Naive thymus-derived CD4-positive, alpha-beta T cell (primary cell): ENCODE measurements at regions not wholly inside any gene's neighbourhood (a gene's known extent, or its start where the extent isn't known, plus 50 kb on each side); places are given as distances from the start of the nearest gene placed in this dataset.

Source experiments
- ATAC-seq: fragments of 150-1000 bp; cut with Tn5 transposase; 2 replicates; pipeline ENCODE4 v1.10.0; 2021; ENCODE audit warnings: mild to moderate bottlenecking, moderate library complexity
- CTCF ChIA-PET: fragments of 350-600 bp; sonication (Branson Sonifier 250); formaldehyde crosslinking; loops from one replicate; lab custom pipeline; 2021; ENCODE audit warnings: antibody characterized with exemption; lab: Charles Lee
- POLR2A ChIA-PET: fragments of 350-600 bp; sonication (Branson Sonifier 250); formaldehyde crosslinking; loops from one replicate; lab custom pipeline; 2021; ENCODE audit warnings: antibody characterized with exemption, inconsistent platforms; lab: Charles Lee
- DNase-seq, 9 donors: peaks; one replicate each; pipeline versions ENCODE4 v3.0.0 to v3.0.0-alpha.2; 2020 to 2022; ENCODE audit warnings: mixed read lengths in 1 of 9
- H3K27ac ChIP-seq: one replicate; pipeline ENCODE4 v1.7.0; 2013; ENCODE audit warnings: mild to moderate bottlenecking, low read depth, low read length, moderate library complexity
- H3K27me3 ChIP-seq, 2 donors: one replicate each; pipeline ENCODE4 v1.7.0; 2013; ENCODE audit warnings: low read length in 2 of 2, mild to moderate bottlenecking in 2 of 2, moderate library complexity in 2 of 2; ENCODE audit not compliant: control insufficient read depth in 2 of 2, insufficient read depth in 2 of 2
- H3K36me3 ChIP-seq, 3 experiments: 1 replicate in 2 of 3; 2 replicates in 1 of 3; pipeline ENCODE4 v1.7.0; 2013; ENCODE audit warnings: low read length in 3 of 3, mild to moderate bottlenecking in 3 of 3, moderate library complexity in 1 of 3; ENCODE audit not compliant: insufficient read depth in 3 of 3, control insufficient read depth in 2 of 3
- H3K4me1 ChIP-seq, 2 donors: one replicate each; pipeline ENCODE4 v1.7.0; 2013; ENCODE audit warnings: low read length in 2 of 2, mild to moderate bottlenecking in 2 of 2, moderate library complexity in 1 of 2; ENCODE audit not compliant: control insufficient read depth in 2 of 2, insufficient read depth in 2 of 2
- H3K4me3 ChIP-seq: 2 replicates; pipeline ENCODE4 v1.7.0; 2013; ENCODE audit warnings: mild to moderate bottlenecking, low read length
- H3K9me3 ChIP-seq, 3 experiments: 1 replicate in 2 of 3; 2 replicates in 1 of 3; pipeline ENCODE4 v1.7.0; 2013; ENCODE audit warnings: low read length in 3 of 3; ENCODE audit not compliant: control insufficient read depth in 2 of 3
- H3K27ac Mint-ChIP-seq, 9 donors: one replicate each; pipeline ENCODE4 v1.8.0; 2020 to 2022; ENCODE audit warnings: mixed read lengths in 9 of 9, mild to moderate bottlenecking in 8 of 9, moderate library complexity in 5 of 9, inconsistent platforms in 2 of 9
- H3K27me3 Mint-ChIP-seq, 5 donors: one replicate each; pipeline ENCODE4 v1.8.0; 2021 to 2022; ENCODE audit warnings: mixed read lengths in 5 of 5, mild to moderate bottlenecking in 1 of 5
- H3K36me3 Mint-ChIP-seq, 5 donors: one replicate each; pipeline ENCODE4 v1.8.0; 2020 to 2022; ENCODE audit warnings: mixed read lengths in 5 of 5, mild to moderate bottlenecking in 3 of 5, inconsistent platforms in 1 of 5
- H3K4me1 Mint-ChIP-seq, 7 donors: one replicate each; pipeline ENCODE4 v1.8.0; 2020 to 2022; ENCODE audit warnings: mixed read lengths in 7 of 7, mild to moderate bottlenecking in 3 of 7, inconsistent platforms in 1 of 7
- H3K4me3 Mint-ChIP-seq, 10 donors: one replicate each; pipeline ENCODE4 v1.8.0; 2020 to 2022; ENCODE audit warnings: mild to moderate bottlenecking in 10 of 10, mixed read lengths in 10 of 10, moderate library complexity in 6 of 10, inconsistent platforms in 2 of 10
- H3K9me3 Mint-ChIP-seq, 11 donors: one replicate each; pipeline ENCODE4 v1.8.0; 2020 to 2022; ENCODE audit warnings: mixed read lengths in 11 of 11, mild to moderate bottlenecking in 4 of 11, inconsistent platforms in 1 of 11, moderate library complexity in 1 of 11
- intact Hi-C, 2 donors: fragments of 100-400 bp; cut with micrococcal nuclease; formaldehyde crosslinking; loops; one replicate each; pipeline ENCODE4 v1.15.1; 2023

DNA sequence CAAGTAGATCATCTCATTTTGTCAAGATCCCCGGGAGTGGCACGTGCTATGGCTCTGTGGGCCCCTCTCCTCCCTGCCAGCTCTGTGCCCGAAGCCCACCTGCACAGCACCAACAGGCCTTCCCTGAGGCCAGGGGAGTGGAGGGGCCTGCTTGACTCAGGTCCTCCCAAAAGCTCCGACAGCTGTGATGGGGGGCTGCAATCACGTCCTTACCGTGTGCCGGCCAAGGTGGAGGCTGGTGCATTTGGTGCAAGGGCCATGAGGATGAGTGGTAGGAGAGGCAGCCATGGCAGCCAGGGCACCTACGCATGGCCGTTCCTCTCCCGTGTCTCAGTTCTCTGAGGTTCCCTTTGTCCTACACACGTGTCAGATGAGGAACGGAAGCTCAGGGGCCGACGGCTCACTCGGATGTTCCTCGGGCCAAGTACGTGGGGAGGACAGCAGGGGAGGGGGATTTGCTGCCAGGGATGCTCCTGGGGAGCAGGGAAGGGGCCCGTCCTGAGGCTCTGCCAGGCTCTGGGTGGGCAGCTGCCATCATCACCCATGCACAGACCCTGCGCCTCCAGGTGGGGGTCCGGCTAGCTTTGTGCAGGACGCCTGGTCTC lies 95.8 kb downstream of the HMX1 start:
- Mint-ChIP-seq H3K27me3 (no peaks in the 10 kb centered on the region), H3K4me3 (no peak overlapping the region), H3K9me3 (peaks cover 0 to 3% (median 0%) of the 10 kb centered on the region in 11 donors), H3K36me3 (no peaks in the 10 kb centered on the region), H3K4me1 (peaks cover 0 to 2% (median 0%) of the 10 kb centered on the region in 7 donors), H3K27ac (no peak overlapping the region)
- Histone ChIP-seq H3K36me3 (no peaks in the 10 kb centered on the region), H3K27ac (no peak overlapping the region), H3K27me3 (no peaks in the 10 kb centered on the region), H3K4me1 (no peaks in the 10 kb centered on the region), H3K9me3 (no peaks in the 10 kb centered on the region), H3K4me3 (no peak overlapping the region)
- DNase-seq (no peak), ATAC-seq (no peak)
- ChIA-PET CTCF (no interaction called here), POLR2A (no interaction called here)
- intact Hi-C loops: no loop called here

DNA sequence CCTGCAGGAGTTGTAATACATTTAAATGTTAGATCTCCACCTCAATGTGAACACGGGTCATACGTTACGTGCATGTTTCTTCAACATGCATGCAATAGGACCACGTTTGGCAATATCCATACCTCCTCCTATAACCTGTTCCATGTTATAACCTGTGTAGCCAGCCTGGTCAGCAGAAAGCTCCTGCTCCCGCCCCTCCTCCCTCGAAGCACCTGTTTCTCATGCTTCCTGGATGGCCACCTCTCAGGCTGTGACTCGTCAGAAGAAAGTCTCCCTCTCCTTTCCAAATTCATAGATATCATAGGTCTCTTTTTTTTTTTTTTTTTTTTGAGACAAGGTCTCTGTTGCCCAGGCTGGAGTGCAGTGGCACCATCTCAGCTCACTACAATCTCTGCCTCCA lies 96.5 kb downstream of the HMX1 start:
- ATAC-seq: no peak
- no peaks in the 10 kb centered on the region for H3K27me3 Mint-ChIP-seq

DNA sequence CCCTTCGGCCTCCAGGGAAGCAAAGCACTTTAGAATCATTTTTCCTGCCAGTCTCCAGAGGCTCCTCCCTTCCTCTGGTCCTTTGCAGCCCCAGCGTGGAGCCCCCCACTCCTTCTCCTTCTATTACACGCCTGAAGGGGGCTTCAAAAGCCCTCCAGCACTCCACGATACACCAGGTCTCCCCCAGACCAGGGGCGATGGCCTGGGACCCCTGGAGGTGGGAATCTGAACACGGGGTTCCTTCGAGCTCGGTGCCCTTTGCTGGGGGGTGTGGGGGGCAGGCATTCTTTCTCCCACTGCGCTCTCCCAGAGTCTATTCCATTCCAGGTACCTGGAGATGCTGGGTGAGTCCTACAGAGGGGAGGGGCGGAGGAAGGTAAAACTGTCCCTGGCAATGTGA lies 97.6 kb downstream of the HMX1 start:
- DNase-seq (no peak), ATAC-seq (no peak)
- Mint-ChIP-seq H3K4me1 (peaks cover 0 to 2% (median 0%) of the 10 kb centered on the region in 7 donors), H3K27me3 (no peaks in the 10 kb centered on the region), H3K9me3 (peaks cover 0 to 3% (median 0%) of the 10 kb centered on the region in 11 donors), H3K36me3 (no peaks in the 10 kb centered on the region), H3K4me3 (no peak overlapping the region), H3K27ac (no peak overlapping the region)
- Histone ChIP-seq H3K4me3 (no peak overlapping the region), H3K27me3 (no peaks in the 10 kb centered on the region), H3K27ac (no peak overlapping the region), H3K4me1 (no peaks in the 10 kb centered on the region), H3K36me3 (no peaks in the 10 kb centered on the region), H3K9me3 (no peaks in the 10 kb centered on the region)
- ChIA-PET CTCF (no interaction called here), POLR2A (no interaction called here)
- intact Hi-C loops: no loop called here

More for the DNA sequence above, 96.5 kb downstream of the HMX1 start:
- Histone ChIP-seq H3K4me1 (no peaks in the 10 kb centered on the region), H3K27me3 (no peaks in the 10 kb centered on the region), H3K9me3 (no peaks in the 10 kb centered on the region), H3K4me3 (no peak overlapping the region), H3K27ac (no peak overlapping the region), H3K36me3 (no peaks in the 10 kb centered on the region)
- Mint-ChIP-seq H3K9me3 (peaks cover 0 to 3% (median 0%) of the 10 kb centered on the region in 11 donors), H3K36me3 (no peaks in the 10 kb centered on the region), H3K4me1 (peaks cover 0 to 2% (median 0%) of the 10 kb centered on the region in 7 donors), H3K27ac (no peak overlapping the region), H3K4me3 (no peak overlapping the region)
- POLR2A ChIA-PET: no interaction called here
- intact Hi-C loops: no loop called here
- DNase-seq: no peak
- CTCF ChIA-PET: no interaction called here

- Histone ChIP-seq H3K4me1 (no peaks in the 10 kb centered on the region), H3K9me3 (no peaks in the 10 kb centered on the region), H3K27ac (no peak overlapping the region), H3K27me3 (no peaks in the 10 kb centered on the region), H3K4me3 (no peak overlapping the region), H3K36me3 (no peaks in the 10 kb centered on the region)
- Mint-ChIP-seq H3K36me3 (no peaks in the 10 kb centered on the region), H3K9me3 (peaks cover 0 to 6% (median 0%) of the 10 kb centered on the region in 11 donors), H3K4me1 (peaks cover 0 to 3% (median 0%) of the 10 kb centered on the region in 7 donors), H3K27ac (no peak overlapping the region), H3K27me3 (no peaks in the 10 kb centered on the region), H3K4me3 (no peak overlapping the region)
- no peak for ATAC-seq
- intact Hi-C loops: no loop called here
- CTCF ChIA-PET: no interaction called here
- POLR2A ChIA-PET: no interaction called here
- DNase-seq: no peak
These were observed 98.3 kb downstream of the HMX1 start for GRCh38 chr4:8773124-8773931.

GRCh38 chr4:8772499-8773123 lies 99.0 kb downstream of the HMX1 start:
- CTCF ChIA-PET: no interaction called here
- peaks cover 0 to 3% (median 0%) of the 10 kb centered on the region in 7 donors for H3K4me1 Mint-ChIP-seq
- H3K27ac Mint-ChIP-seq: no peak overlapping the region
- H3K36me3 Mint-ChIP-seq: no peaks in the 10 kb centered on the region
- Histone ChIP-seq H3K4me3 (no peak overlapping the region), H3K4me1 (no peaks in the 10 kb centered on the region), H3K27me3 (no peaks in the 10 kb centered on the region), H3K36me3 (no peaks in the 10 kb centered on the region), H3K9me3 (no peaks in the 10 kb centered on the region), H3K27ac (no peak overlapping the region)
- POLR2A ChIA-PET: no interaction called here
- intact Hi-C loops: no loop called here
- no peak overlapping the region for H3K4me3 Mint-ChIP-seq
- ATAC-seq: no peak
- H3K9me3 Mint-ChIP-seq: peaks cover 0 to 6% (median 0%) of the 10 kb centered on the region in 11 donors
- H3K27me3 Mint-ChIP-seq: no peaks in the 10 kb centered on the region
- DNase-seq: no peak

DNA sequence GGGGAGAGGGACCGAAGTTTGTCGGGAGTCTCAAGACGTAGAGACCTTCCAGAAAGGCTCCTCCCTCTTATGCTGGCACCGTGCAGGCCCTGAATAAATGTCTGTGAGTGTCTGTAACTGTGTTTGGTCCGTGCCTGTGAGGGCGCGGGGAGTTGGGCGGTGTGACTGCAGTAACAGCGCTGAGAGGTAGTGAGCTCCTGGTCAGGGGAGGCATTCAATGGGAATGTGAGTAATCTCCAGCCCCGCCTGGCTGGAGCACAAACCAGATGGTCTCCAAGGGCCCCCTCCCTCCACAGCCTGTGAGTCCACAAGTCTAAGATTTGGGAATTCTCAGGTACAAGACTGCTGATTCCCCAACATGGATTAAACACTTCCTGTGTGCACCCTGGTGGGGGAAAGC lies 100.0 kb downstream of the HMX1 start:
- DNase-seq: no peak
- CTCF ChIA-PET: no interaction called here
- Mint-ChIP-seq H3K4me1 (peaks cover 0 to 3% (median 0%) of the 10 kb centered on the region in 7 donors), H3K9me3 (peaks cover 0 to 6% (median 0%) of the 10 kb centered on the region in 11 donors), H3K36me3 (no peaks in the 10 kb centered on the region), H3K4me3 (no peak overlapping the region), H3K27me3 (no peaks in the 10 kb centered on the region), H3K27ac (no peak overlapping the region)
- Histone ChIP-seq H3K36me3 (no peaks in the 10 kb centered on the region), H3K4me1 (no peaks in the 10 kb centered on the region), H3K4me3 (no peak overlapping the region), H3K27me3 (no peaks in the 10 kb centered on the region), H3K9me3 (no peaks in the 10 kb centered on the region), H3K27ac (no peak overlapping the region)
- ATAC-seq: no peak
- intact Hi-C loops: no loop called here
- POLR2A ChIA-PET: no interaction called here
